ENCODE measurements at regions not wholly inside any gene's neighbourhood (a gene's known extent, or its start where the extent isn't known, plus 50 kb on each side); places are given as distances from the start of the nearest gene placed in this dataset.

DNA sequence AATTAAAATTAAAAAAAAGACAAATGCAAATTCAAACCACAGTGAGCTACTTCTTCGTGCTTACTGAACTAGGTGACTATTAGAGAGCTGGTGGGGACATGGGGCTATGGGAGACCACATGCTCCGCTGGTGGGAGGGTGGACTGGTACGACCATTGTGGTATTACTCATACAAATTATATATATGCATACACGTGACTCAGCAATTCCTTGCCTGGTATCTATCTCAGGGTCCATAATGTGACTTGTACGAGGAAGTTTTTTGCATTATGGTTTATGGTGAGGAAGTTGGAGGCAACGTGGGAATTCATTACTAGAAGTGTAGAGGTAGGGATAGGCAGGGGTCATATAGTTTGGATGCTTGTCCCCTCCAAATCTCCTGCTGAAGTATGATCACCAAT is 1112.7 kb downstream of the TYW1 start:
- Histone ChIP-seq H3K27ac (no peak overlapping the region), H3K4me3 (no peak overlapping the region), H3K27me3 (no peaks in the 10 kb centered on the region), H3K36me3 (no peaks in the 10 kb centered on the region), H3K4me1 (no peaks in the 10 kb centered on the region), H3K9me3 (no peaks in the 10 kb centered on the region)
- intact Hi-C loops (cut with DNase I): no loop called here
- TF ChIP-seq, protein P1, sequence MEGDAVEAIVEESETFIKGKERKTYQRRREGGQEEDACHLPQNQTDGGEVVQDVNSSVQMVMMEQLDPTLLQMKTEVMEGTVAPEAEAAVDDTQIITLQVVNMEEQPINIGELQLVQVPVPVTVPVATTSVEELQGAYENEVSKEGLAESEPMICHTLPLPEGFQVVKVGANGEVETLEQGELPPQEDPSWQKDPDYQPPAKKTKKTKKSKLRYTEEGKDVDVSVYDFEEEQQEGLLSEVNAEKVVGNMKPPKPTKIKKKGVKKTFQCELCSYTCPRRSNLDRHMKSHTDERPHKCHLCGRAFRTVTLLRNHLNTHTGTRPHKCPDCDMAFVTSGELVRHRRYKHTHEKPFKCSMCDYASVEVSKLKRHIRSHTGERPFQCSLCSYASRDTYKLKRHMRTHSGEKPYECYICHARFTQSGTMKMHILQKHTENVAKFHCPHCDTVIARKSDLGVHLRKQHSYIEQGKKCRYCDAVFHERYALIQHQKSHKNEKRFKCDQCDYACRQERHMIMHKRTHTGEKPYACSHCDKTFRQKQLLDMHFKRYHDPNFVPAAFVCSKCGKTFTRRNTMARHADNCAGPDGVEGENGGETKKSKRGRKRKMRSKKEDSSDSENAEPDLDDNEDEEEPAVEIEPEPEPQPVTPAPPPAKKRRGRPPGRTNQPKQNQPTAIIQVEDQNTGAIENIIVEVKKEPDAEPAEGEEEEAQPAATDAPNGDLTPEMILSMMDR (IDR thresholded peaks at IDR 0.05): no peak
- DNase-seq (ENCODE audit: low spot score in 2 of 2): no peak

DNA sequence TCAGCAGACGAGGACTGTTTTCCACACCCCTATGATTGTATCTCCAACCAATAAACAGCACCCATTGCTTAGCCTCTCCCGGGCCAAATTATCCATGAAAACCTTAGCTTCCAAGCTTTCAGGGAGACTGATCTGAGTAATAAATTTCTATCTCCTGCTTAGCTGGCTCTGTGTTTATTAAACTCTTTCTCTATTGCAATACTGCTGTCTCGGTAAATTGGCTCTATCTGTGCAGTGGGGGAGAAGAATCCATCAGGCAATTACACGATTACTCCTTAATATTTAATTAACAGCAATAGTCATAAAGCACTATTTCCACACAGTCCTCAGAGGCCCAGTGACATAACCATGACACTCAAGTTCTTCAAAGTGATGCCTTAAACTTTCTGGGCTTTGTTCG is 1122.8 kb downstream of the TYW1 start:
- Histone ChIP-seq H3K27ac (no peak overlapping the region), H3K4me3 (no peak overlapping the region), H3K9me3 (no peaks in the 10 kb centered on the region), H3K27me3 (no peaks in the 10 kb centered on the region), H3K36me3 (no peaks in the 10 kb centered on the region), H3K4me1 (no peaks in the 10 kb centered on the region)
- TF ChIP-seq, protein P1 (IDR thresholded peaks at IDR 0.05): no peak
- intact Hi-C loops (cut with DNase I): no loop called here
- no peak for DNase-seq (ENCODE audit: low spot score in 2 of 2)

DNA sequence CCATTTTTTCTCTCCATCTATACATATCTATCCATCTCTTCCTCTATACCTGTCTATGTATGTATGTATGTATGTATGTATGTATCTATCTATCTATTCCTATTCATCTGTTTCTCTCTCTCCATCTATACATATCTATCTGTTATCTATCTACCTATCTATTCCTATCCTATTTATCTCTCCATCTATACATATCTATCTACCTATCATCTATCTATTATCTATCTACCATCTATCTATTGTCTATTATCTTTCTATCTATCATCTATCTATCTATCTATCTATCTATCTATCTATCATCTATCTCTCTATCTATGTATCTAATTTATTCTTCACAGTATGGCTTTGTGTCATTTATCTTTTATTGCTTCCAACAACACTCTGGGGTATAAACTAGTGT is 1124.4 kb downstream of the TYW1 start:
- Histone ChIP-seq H3K27me3 (no peaks in the 10 kb centered on the region), H3K27ac (no peak overlapping the region), H3K4me3 (no peak overlapping the region), H3K4me1 (no peaks in the 10 kb centered on the region), H3K36me3 (no peaks in the 10 kb centered on the region), H3K9me3 (no peaks in the 10 kb centered on the region)
- TF ChIP-seq, protein P1 (IDR thresholded peaks at IDR 0.05): no peak
- intact Hi-C loops (cut with DNase I): no loop called here
- no peak for DNase-seq (ENCODE audit: low spot score in 2 of 2)

DNA sequence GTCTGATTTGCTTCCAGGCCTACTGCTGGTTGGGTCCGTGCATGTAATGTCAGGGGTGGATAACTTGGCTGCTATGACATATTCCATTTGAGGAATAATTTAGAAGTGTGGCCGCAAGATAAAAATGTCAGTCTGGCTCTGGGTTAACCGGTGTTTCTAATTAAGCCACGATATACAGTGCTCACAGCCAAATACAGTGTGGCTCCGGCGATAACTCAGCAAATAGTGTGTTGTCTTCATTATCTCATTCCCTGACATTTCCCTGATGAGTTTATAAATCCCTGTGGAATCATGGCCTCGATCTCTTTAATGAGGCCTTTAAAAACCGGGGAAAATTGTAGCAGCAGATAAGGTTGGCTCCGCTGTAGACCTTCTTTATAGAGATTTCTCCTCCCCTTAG is 1125.0 kb downstream of the TYW1 start:
- TF ChIP-seq, protein P1 (IDR thresholded peaks at IDR 0.05): no peak
- H3K36me3 ChIP-seq: no peaks in the 10 kb centered on the region
- H3K9me3 ChIP-seq: no peaks in the 10 kb centered on the region
- no peaks in the 10 kb centered on the region for H3K27me3 ChIP-seq
- intact Hi-C loops (cut with DNase I): no loop called here
- H3K4me3 ChIP-seq: no peak overlapping the region
- H3K27ac ChIP-seq: no peak overlapping the region
- no peaks in the 10 kb centered on the region for H3K4me1 ChIP-seq
- no peak for DNase-seq (ENCODE audit: low spot score in 2 of 2)

DNA sequence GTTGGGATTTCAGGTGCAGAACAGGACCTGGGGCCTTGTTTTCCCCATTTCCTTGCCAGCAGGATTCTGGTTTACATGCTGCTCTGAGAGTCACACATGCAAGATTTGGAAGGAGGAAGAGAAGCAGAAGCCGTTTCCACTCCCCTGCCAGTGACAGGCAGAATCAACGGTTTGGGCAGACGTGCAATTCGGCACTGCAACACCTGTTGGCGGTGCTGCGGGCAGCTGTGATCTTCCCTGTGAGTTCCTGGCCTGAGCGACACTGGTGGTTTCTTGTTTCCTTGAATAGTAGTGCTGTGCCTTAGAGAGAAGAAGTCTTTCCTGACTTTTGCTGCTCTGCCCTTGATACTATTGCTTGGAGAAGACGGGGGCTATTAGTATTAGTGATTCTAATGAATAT is 1126.2 kb downstream of the TYW1 start:
- no peak for DNase-seq (ENCODE audit: low spot score in 2 of 2)
- H3K27ac ChIP-seq: no peak overlapping the region
- H3K27me3 ChIP-seq: no peaks in the 10 kb centered on the region
- intact Hi-C loops (cut with DNase I): no loop called here
- TF ChIP-seq, protein P1 (IDR thresholded peaks at IDR 0.05): no peak
- no peaks in the 10 kb centered on the region for H3K9me3 ChIP-seq
- H3K4me1 ChIP-seq: no peaks in the 10 kb centered on the region
- H3K36me3 ChIP-seq: no peaks in the 10 kb centered on the region
- no peak overlapping the region for H3K4me3 ChIP-seq

DNA sequence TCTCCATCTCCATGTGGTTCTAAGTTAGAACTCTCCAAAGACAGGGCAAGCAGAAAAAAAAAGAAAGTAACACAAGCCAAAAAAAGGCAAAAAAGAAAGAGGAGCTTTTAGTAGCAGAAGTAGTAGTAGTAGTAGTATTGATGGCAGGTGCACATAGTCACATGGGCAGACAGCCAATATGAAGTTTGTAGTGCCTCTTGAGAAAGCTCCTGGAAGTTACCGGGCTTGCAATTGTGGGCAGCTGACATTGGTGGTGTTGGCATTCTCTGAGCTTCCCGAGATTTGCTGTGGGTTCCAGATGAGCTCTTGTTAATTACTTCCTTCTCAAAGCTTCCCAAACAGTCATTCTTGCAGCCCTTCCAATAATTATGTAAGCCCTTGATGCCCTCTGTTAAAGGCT is 1128.5 kb downstream of the TYW1 start:
- Histone ChIP-seq H3K4me1 (no peaks in the 10 kb centered on the region), H3K4me3 (no peak overlapping the region), H3K9me3 (no peaks in the 10 kb centered on the region), H3K27me3 (no peaks in the 10 kb centered on the region), H3K36me3 (no peaks in the 10 kb centered on the region), H3K27ac (no peak overlapping the region)
- TF ChIP-seq, protein P1 (IDR thresholded peaks at IDR 0.05): no peak
- no peak for DNase-seq (ENCODE audit: low spot score in 2 of 2)
- intact Hi-C loops (cut with DNase I): no loop called here
